HL-60 (cell line): ENCODE measurements at regions not wholly inside any gene's neighbourhood (a gene's known extent, or its start where the extent isn't known, plus 50 kb on each side); places are given as distances from the start of the nearest gene placed in this dataset.

ENCODE experiments used
- SPI1 ChIP-seq: IDR thresholded peaks from 2 replicates; pipeline ENCODE4 v1.6.1; 2012; ENCODE audit warnings: low read depth, mild to moderate bottlenecking, borderline replicate concordance
- TF ChIP-seq, protein P1 (sequence below): IDR thresholded peaks from one replicate; pipeline ENCODE4 v1.5.1; 2011; ENCODE audit warnings: low read length, control low read depth, inconsistent platforms; ENCODE audit not compliant: insufficient read depth

DNA sequence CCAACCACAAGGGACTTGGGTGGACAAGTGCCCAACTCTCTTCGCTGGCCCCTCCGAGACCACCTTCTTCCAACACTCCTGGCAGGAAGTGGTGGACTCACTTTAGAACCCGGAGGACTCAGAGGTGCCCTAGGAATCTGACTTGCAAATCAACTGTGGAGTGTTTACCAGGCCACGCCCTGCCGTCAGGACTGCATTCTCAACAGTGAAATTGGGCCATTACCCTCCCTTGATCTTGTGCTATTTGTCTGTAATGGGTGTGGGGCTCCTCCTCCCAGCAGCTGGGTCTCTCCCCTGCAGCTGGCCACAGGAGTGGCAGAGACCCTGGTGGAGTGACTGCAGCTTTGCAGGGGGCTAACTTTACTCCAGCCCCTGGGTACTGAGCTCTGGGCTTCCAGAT lies 212.2 kb upstream of the RPL38 start:
- TF ChIP-seq, protein P1, sequence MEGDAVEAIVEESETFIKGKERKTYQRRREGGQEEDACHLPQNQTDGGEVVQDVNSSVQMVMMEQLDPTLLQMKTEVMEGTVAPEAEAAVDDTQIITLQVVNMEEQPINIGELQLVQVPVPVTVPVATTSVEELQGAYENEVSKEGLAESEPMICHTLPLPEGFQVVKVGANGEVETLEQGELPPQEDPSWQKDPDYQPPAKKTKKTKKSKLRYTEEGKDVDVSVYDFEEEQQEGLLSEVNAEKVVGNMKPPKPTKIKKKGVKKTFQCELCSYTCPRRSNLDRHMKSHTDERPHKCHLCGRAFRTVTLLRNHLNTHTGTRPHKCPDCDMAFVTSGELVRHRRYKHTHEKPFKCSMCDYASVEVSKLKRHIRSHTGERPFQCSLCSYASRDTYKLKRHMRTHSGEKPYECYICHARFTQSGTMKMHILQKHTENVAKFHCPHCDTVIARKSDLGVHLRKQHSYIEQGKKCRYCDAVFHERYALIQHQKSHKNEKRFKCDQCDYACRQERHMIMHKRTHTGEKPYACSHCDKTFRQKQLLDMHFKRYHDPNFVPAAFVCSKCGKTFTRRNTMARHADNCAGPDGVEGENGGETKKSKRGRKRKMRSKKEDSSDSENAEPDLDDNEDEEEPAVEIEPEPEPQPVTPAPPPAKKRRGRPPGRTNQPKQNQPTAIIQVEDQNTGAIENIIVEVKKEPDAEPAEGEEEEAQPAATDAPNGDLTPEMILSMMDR = no peak
- TF ChIP-seq SPI1 = no peak
